HG02938 (cell line): ENCODE measurements at regions not wholly inside any gene's neighbourhood (a gene's known extent, or its start where the extent isn't known, plus 50 kb on each side); places are given as distances from the start of the nearest gene placed in this dataset.

Experiments used
- ATAC-seq: cut with Tn5 transposase; IDR thresholded peaks from one replicate; pipeline ENCODE4 v1.9.1; 2021; ENCODE audit warnings: mild to moderate bottlenecking, moderate library complexity; ENCODE audit not compliant: unreplicated experiment

- ATAC-seq: no peak
Observed at GRCh38 chr18:67926929-67927864, 410.7 kb upstream of the DSEL start.

GRCh38 chr18:67924656-67925055 lies 408.1 kb upstream of the DSEL start:
- no peak for ATAC-seq

GRCh38 chr18:67919316-67919715 lies 402.8 kb upstream of the DSEL start:
- ATAC-seq: no peak

GRCh38 chr18:67916097-67916496 lies 399.6 kb upstream of the DSEL start:
- no peak for ATAC-seq

GRCh38 chr18:67913040-67913439 lies 396.5 kb upstream of the DSEL start:
- ATAC-seq: no peak

- no peak for ATAC-seq
Observed at GRCh38 chr18:67901573-67901972, 385.1 kb upstream of the DSEL start.

GRCh38 chr18:67896451-67896850 lies 379.9 kb upstream of the DSEL start:
- ATAC-seq: no peak

GRCh38 chr18:67893916-67894315 lies 377.4 kb upstream of the DSEL start:
- no peak for ATAC-seq

GRCh38 chr18:67876871-67877270 lies 360.4 kb upstream of the DSEL start:
- no peak for ATAC-seq

- no peak for ATAC-seq
Observed at GRCh38 chr18:67875944-67876343, 359.4 kb upstream of the DSEL start.

- ATAC-seq: no peak
Observed at GRCh38 chr18:67875060-67875459, 358.5 kb upstream of the DSEL start.

GRCh38 chr18:67865400-67865799 lies 348.9 kb upstream of the DSEL start:
- no peak for ATAC-seq

- ATAC-seq: no peak
Observed at GRCh38 chr18:67864677-67865340, 348.3 kb upstream of the DSEL start.

GRCh38 chr18:67862069-67862468 lies 345.5 kb upstream of the DSEL start:
- no peak for ATAC-seq

- no peak for ATAC-seq
Observed at GRCh38 chr18:67854340-67854739, 337.8 kb upstream of the DSEL start.

GRCh38 chr18:67846422-67847098 lies 330.0 kb upstream of the DSEL start:
- no peak for ATAC-seq

GRCh38 chr18:67845035-67845434 lies 328.5 kb upstream of the DSEL start:
- ATAC-seq: no peak

- no peak for ATAC-seq
Observed at GRCh38 chr18:67840379-67840778, 323.9 kb upstream of the DSEL start.

- ATAC-seq: no peak
Observed at GRCh38 chr18:67818432-67818831, 301.9 kb upstream of the DSEL start.

- ATAC-seq: no peak
Observed at GRCh38 chr18:67815280-67815679, 298.8 kb upstream of the DSEL start.

- ATAC-seq: no peak
Observed at GRCh38 chr18:67813380-67814028, 297.0 kb upstream of the DSEL start.
